ENCODE measurements at regions not wholly inside any gene's neighbourhood (a gene's known extent, or its start where the extent isn't known, plus 50 kb on each side); places are given as distances from the start of the nearest gene placed in this dataset.

- H3K4me1 Mint-ChIP-seq: no peaks in the 10 kb centered on the region
- Histone ChIP-seq H3K27ac (ENCODE audit: low read depth, low read length) (no peak overlapping the region), H3K4me3 (ENCODE audit: low read length) (no peak overlapping the region), H3K27me3 (ENCODE audit: insufficient read depth, low read length, poor library complexity, severe bottlenecking) (no peaks in the 10 kb centered on the region), H3K9me3 (ENCODE audit: low read length) (no peaks in the 10 kb centered on the region), H3K4me1 (ENCODE audit: insufficient read depth, low read length) (no peaks in the 10 kb centered on the region), H3K36me3 (ENCODE audit: insufficient read depth, low read length) (no peaks in the 10 kb centered on the region)
- H3K36me3 Mint-ChIP-seq: no peaks in the 10 kb centered on the region
- POLR2A ChIA-PET: no interaction called here
- CTCF ChIA-PET: no interaction called here
- DNase-seq: no peak
- H3K9me3 Mint-ChIP-seq: peaks cover 0 to 8% (median 2%) of the 10 kb centered on the region in 5 donors
- H3K27ac Mint-ChIP-seq: no peak overlapping the region
- H3K27me3 Mint-ChIP-seq: peaks cover 0 to 7% of the 10 kb centered on the region in 2 donors
- no peak overlapping the region for H3K4me3 Mint-ChIP-seq
These were observed 181.6 kb upstream of the LMNTD1 start for GRCh38 chr12:25734529-25735180.

GRCh38 chr12:25740617-25741016 is 187.5 kb upstream of the LMNTD1 start:
- no peaks in the 10 kb centered on the region for H3K27me3 ChIP-seq (ENCODE audit: insufficient read depth, low read length, poor library complexity, severe bottlenecking)
- Mint-ChIP-seq H3K36me3 (no peaks in the 10 kb centered on the region), H3K4me3 (no peak overlapping the region), H3K27ac (no peak overlapping the region), H3K9me3 (peaks cover 0 to 8% (median 3%) of the 10 kb centered on the region in 5 donors), H3K4me1 (no peaks in the 10 kb centered on the region), H3K27me3 (peaks cover 0 to 7% of the 10 kb centered on the region in 2 donors)
- CTCF ChIA-PET: no interaction called here
- H3K4me1 ChIP-seq (ENCODE audit: insufficient read depth, low read length): no peaks in the 10 kb centered on the region
- POLR2A ChIA-PET: no interaction called here
- no peak overlapping the region for H3K4me3 ChIP-seq (ENCODE audit: low read length)
- no peak for DNase-seq
- H3K27ac ChIP-seq (ENCODE audit: low read depth, low read length): no peak overlapping the region
- no peaks in the 10 kb centered on the region for H3K36me3 ChIP-seq (ENCODE audit: insufficient read depth, low read length)
- H3K9me3 ChIP-seq (ENCODE audit: low read length): no peaks in the 10 kb centered on the region

- no peaks in the 10 kb centered on the region for H3K36me3 Mint-ChIP-seq
- H3K36me3 ChIP-seq (ENCODE audit: insufficient read depth, low read length): no peaks in the 10 kb centered on the region
- H3K4me3 Mint-ChIP-seq: no peak overlapping the region
- H3K27me3 Mint-ChIP-seq: peaks cover 0 to 5% of the 10 kb centered on the region in 2 donors
- H3K27ac ChIP-seq (ENCODE audit: low read depth, low read length): no peak overlapping the region
- no peak overlapping the region for H3K27ac Mint-ChIP-seq
- DNase-seq: no peak
- H3K4me1 Mint-ChIP-seq: no peaks in the 10 kb centered on the region
- peaks cover 0 to 8% (median 3%) of the 10 kb centered on the region in 5 donors for H3K9me3 Mint-ChIP-seq
- H3K27me3 ChIP-seq (ENCODE audit: insufficient read depth, low read length, poor library complexity, severe bottlenecking): no peaks in the 10 kb centered on the region
- ChIA-PET POLR2A (no interaction called here), CTCF (no interaction called here)
- H3K9me3 ChIP-seq (ENCODE audit: low read length): no peaks in the 10 kb centered on the region
- no peak overlapping the region for H3K4me3 ChIP-seq (ENCODE audit: low read length)
- H3K4me1 ChIP-seq (ENCODE audit: insufficient read depth, low read length): no peaks in the 10 kb centered on the region
These were observed 188.8 kb upstream of the LMNTD1 start for GRCh38 chr12:25741917-25742316.

- H3K4me1 Mint-ChIP-seq: no peaks in the 10 kb centered on the region
- Histone ChIP-seq H3K9me3 (ENCODE audit: low read length) (no peaks in the 10 kb centered on the region), H3K36me3 (ENCODE audit: insufficient read depth, low read length) (no peaks in the 10 kb centered on the region), H3K4me3 (ENCODE audit: low read length) (no peak overlapping the region), H3K4me1 (ENCODE audit: insufficient read depth, low read length) (no peaks in the 10 kb centered on the region), H3K27ac (ENCODE audit: low read depth, low read length) (no peak overlapping the region), H3K27me3 (ENCODE audit: insufficient read depth, low read length, poor library complexity, severe bottlenecking) (no peaks in the 10 kb centered on the region)
- no peak overlapping the region for H3K27ac Mint-ChIP-seq
- no peaks in the 10 kb centered on the region for H3K27me3 Mint-ChIP-seq
- H3K4me3 Mint-ChIP-seq: no peak overlapping the region
- DNase-seq: no peak
- no peaks in the 10 kb centered on the region for H3K36me3 Mint-ChIP-seq
- ChIA-PET CTCF (no interaction called here), POLR2A (no interaction called here)
- H3K9me3 Mint-ChIP-seq: peaks cover 0 to 5% (median 2%) of the 10 kb centered on the region in 5 donors
These were observed 190.7 kb upstream of the LMNTD1 start for GRCh38 chr12:25743679-25744215.

- Histone ChIP-seq H3K4me3 (ENCODE audit: low read length) (no peak overlapping the region), H3K27ac (ENCODE audit: low read depth, low read length) (no peak overlapping the region), H3K9me3 (ENCODE audit: low read length) (no peaks in the 10 kb centered on the region), H3K4me1 (ENCODE audit: insufficient read depth, low read length) (no peaks in the 10 kb centered on the region), H3K27me3 (ENCODE audit: insufficient read depth, low read length, poor library complexity, severe bottlenecking) (no peaks in the 10 kb centered on the region), H3K36me3 (ENCODE audit: insufficient read depth, low read length) (no peaks in the 10 kb centered on the region)
- no peaks in the 10 kb centered on the region for H3K36me3 Mint-ChIP-seq
- no peaks in the 10 kb centered on the region for H3K27me3 Mint-ChIP-seq
- DNase-seq: no peak
- CTCF ChIA-PET: no interaction called here
- H3K4me3 Mint-ChIP-seq: no peak overlapping the region
- peaks cover 0 to 5% (median 2%) of the 10 kb centered on the region in 5 donors for H3K9me3 Mint-ChIP-seq
- POLR2A ChIA-PET: no interaction called here
- H3K27ac Mint-ChIP-seq: no peak overlapping the region
- no peaks in the 10 kb centered on the region for H3K4me1 Mint-ChIP-seq
These were observed 191.2 kb upstream of the LMNTD1 start for GRCh38 chr12:25744313-25744712.

GRCh38 chr12:25745281-25745680 is 192.2 kb upstream of the LMNTD1 start:
- H3K27ac Mint-ChIP-seq: no peak overlapping the region
- no peaks in the 10 kb centered on the region for H3K4me1 Mint-ChIP-seq
- ChIA-PET POLR2A (no interaction called here), CTCF (no interaction called here)
- H3K36me3 Mint-ChIP-seq: no peaks in the 10 kb centered on the region
- H3K27ac ChIP-seq (ENCODE audit: low read depth, low read length): no peak overlapping the region
- H3K9me3 Mint-ChIP-seq: peaks cover 0 to 5% (median 2%) of the 10 kb centered on the region in 5 donors
- no peaks in the 10 kb centered on the region for H3K9me3 ChIP-seq (ENCODE audit: low read length)
- no peak for DNase-seq
- H3K27me3 ChIP-seq (ENCODE audit: insufficient read depth, low read length, poor library complexity, severe bottlenecking): no peaks in the 10 kb centered on the region
- H3K27me3 Mint-ChIP-seq: no peaks in the 10 kb centered on the region
- no peak overlapping the region for H3K4me3 Mint-ChIP-seq
- no peaks in the 10 kb centered on the region for H3K36me3 ChIP-seq (ENCODE audit: insufficient read depth, low read length)
- H3K4me3 ChIP-seq (ENCODE audit: low read length): no peak overlapping the region
- H3K4me1 ChIP-seq (ENCODE audit: insufficient read depth, low read length): no peaks in the 10 kb centered on the region

GRCh38 chr12:25746131-25746530 is 193.0 kb upstream of the LMNTD1 start:
- Histone ChIP-seq H3K9me3 (ENCODE audit: low read length) (no peaks in the 10 kb centered on the region), H3K4me1 (ENCODE audit: insufficient read depth, low read length) (no peaks in the 10 kb centered on the region), H3K4me3 (ENCODE audit: low read length) (no peak overlapping the region), H3K27me3 (ENCODE audit: insufficient read depth, low read length, poor library complexity, severe bottlenecking) (no peaks in the 10 kb centered on the region), H3K36me3 (ENCODE audit: insufficient read depth, low read length) (no peaks in the 10 kb centered on the region), H3K27ac (ENCODE audit: low read depth, low read length) (no peak overlapping the region)
- ChIA-PET CTCF (no interaction called here), POLR2A (no interaction called here)
- no peak for DNase-seq
- Mint-ChIP-seq H3K4me1 (no peaks in the 10 kb centered on the region), H3K36me3 (no peaks in the 10 kb centered on the region), H3K27me3 (no peaks in the 10 kb centered on the region), H3K4me3 (no peak overlapping the region), H3K9me3 (peaks cover 0 to 5% (median 0%) of the 10 kb centered on the region in 5 donors), H3K27ac (no peak overlapping the region)

GRCh38 chr12:25752710-25753309 is 199.7 kb upstream of the LMNTD1 start:
- H3K4me3 Mint-ChIP-seq: no peak overlapping the region
- POLR2A ChIA-PET: no interaction called here
- H3K27ac ChIP-seq (ENCODE audit: low read depth, low read length): no peak overlapping the region
- peaks cover 0 to 3% (median 0%) of the 10 kb centered on the region in 5 donors for H3K9me3 Mint-ChIP-seq
- no peaks in the 10 kb centered on the region for H3K9me3 ChIP-seq (ENCODE audit: low read length)
- no peaks in the 10 kb centered on the region for H3K27me3 ChIP-seq (ENCODE audit: insufficient read depth, low read length, poor library complexity, severe bottlenecking)
- peaks cover 0 to 1% of the 10 kb centered on the region in 2 donors for H3K27me3 Mint-ChIP-seq
- no peak overlapping the region for H3K4me3 ChIP-seq (ENCODE audit: low read length)
- H3K36me3 ChIP-seq (ENCODE audit: insufficient read depth, low read length): no peaks in the 10 kb centered on the region
- no peaks in the 10 kb centered on the region for H3K4me1 ChIP-seq (ENCODE audit: insufficient read depth, low read length)
- H3K36me3 Mint-ChIP-seq: no peaks in the 10 kb centered on the region
- CTCF ChIA-PET: no interaction called here
- no peak for DNase-seq
- H3K27ac Mint-ChIP-seq: no peak overlapping the region
- no peaks in the 10 kb centered on the region for H3K4me1 Mint-ChIP-seq
